ENCODE measurements at regions not wholly inside any gene's neighbourhood (a gene's known extent, or its start where the extent isn't known, plus 50 kb on each side); places are given as distances from the start of the nearest gene placed in this dataset.

DNA sequence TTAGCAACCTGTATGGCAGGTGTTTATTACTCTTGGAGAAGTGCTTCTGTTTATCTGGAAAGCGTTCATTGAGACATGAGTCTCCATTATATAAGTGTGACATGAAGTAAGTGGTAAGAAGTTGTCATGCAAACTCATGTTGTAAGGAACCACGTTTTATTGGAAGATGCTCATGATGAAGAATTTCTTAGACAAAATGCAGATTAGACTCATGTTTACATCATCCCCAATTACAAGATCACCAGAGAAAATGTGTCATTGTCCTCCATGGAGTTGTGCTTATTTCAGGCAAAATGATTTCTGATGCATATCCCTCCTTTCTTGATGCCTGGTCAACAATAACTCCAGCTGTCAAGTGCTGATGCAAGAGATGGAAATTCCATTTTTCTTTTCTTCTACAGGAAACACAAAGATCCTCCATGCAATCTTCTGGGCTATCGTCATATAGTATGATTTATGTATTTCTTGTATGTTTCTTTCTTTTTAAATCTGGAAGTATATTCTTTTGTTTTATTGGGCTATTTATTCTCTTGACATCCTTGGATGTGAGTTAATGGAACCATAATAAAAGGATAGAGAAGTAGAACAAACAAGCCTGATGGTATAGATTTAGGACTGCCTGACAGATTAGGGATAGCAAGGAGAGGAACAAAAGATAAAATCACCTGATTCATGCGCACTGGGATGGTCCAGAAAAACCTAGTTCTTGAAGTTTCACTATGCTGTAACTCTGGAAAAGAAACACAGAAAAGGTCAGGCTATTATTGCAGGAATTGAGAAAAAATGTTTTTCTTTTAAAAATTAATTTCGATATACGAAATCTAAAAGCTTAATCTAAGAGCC lies 50.7 kb upstream of the DIAPH3 start:
- Histone ChIP-seq H3K27ac (ENCODE audit: insufficient read depth, low read length, poor library complexity, severe bottlenecking) (no peak overlapping the region), H3K9me3 (ENCODE audit: control insufficient read depth in 2 of 2, low read length in 2 of 2) (no peaks in the 10 kb centered on the region), H3K4me1 (ENCODE audit: control insufficient read depth, insufficient read depth, low read length, poor library complexity, severe bottlenecking) (no peaks in the 10 kb centered on the region), H3K4me3 (ENCODE audit: low read depth, low read length) (no peak overlapping the region), H3K27me3 (ENCODE audit: control insufficient read depth, insufficient read depth, low read length) (peaks cover 9% of the 10 kb centered on the region), H3K36me3 (ENCODE audit: control insufficient read depth, insufficient read depth, low read length) (no peaks in the 10 kb centered on the region)
- no peaks in the 10 kb centered on the region for H3K4me1 Mint-ChIP-seq
- no peak overlapping the region for H3K4me3 Mint-ChIP-seq
- no peaks in the 10 kb centered on the region for H3K36me3 Mint-ChIP-seq
- no peaks in the 10 kb centered on the region for H3K27me3 Mint-ChIP-seq
- DNase-seq = no peak
- H3K27ac Mint-ChIP-seq = no peak overlapping the region
- no peak for ATAC-seq (ENCODE audit: low read depth in 2 of 2)
- no peaks in the 10 kb centered on the region for H3K9me3 Mint-ChIP-seq

DNA sequence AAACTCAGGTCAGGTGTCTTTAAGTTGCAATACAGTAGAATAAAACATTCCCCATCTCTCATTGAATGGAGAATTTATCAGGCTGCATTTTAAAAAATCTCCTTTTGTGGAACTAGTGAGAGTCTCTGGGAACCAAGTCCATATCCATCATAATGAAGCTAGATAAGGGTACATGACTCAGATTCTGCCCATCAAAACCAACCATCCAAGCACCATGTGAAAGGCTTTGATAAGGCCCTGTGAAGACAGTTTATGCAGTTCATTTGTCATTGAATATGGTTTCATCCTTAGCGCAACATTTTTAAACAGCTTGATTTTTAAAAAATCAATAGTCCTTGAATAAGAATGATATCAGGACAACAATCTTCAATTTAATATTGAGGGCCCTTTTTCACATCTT lies 56.3 kb upstream of the DIAPH3 start:
- DNase-seq (no peak), ATAC-seq (ENCODE audit: low read depth in 2 of 2) (no peak)
- H3K27ac Mint-ChIP-seq = no peak overlapping the region
- no peaks in the 10 kb centered on the region for H3K27me3 Mint-ChIP-seq
- Histone ChIP-seq H3K4me1 (ENCODE audit: control insufficient read depth, insufficient read depth, low read length, poor library complexity, severe bottlenecking) (no peaks in the 10 kb centered on the region), H3K4me3 (ENCODE audit: low read depth, low read length) (no peak overlapping the region), H3K27ac (ENCODE audit: insufficient read depth, low read length, poor library complexity, severe bottlenecking) (no peak overlapping the region), H3K9me3 (ENCODE audit: control insufficient read depth in 2 of 2, low read length in 2 of 2) (no peaks in the 10 kb centered on the region), H3K27me3 (ENCODE audit: control insufficient read depth, insufficient read depth, low read length) (peaks cover 4% of the 10 kb centered on the region), H3K36me3 (ENCODE audit: control insufficient read depth, insufficient read depth, low read length) (no peaks in the 10 kb centered on the region)
- H3K9me3 Mint-ChIP-seq = no peaks in the 10 kb centered on the region
- no peaks in the 10 kb centered on the region for H3K36me3 Mint-ChIP-seq
- H3K4me1 Mint-ChIP-seq = no peaks in the 10 kb centered on the region
- no peak overlapping the region for H3K4me3 Mint-ChIP-seq

DNA sequence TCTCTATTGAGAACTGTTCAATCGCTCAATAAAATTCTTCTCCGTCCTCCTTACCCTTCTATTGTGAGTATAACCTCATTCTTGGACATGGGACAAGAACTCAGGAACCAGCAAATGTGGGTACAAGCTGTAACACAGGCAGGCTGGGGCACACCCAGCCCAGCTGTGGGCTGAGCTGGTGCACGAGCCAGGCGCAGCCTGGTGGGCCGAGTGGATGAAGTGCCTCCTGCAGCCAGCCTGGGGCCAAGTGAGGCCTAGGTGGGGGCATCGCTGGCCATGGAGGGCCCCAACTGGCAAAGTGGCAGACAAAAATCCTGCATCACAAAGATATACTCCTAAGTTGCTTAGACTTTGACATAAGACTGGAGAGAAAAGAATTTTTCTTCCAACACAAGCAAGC lies 57.9 kb upstream of the DIAPH3 start:
- DNase-seq = no peak
- H3K4me1 ChIP-seq (ENCODE audit: control insufficient read depth, insufficient read depth, low read length, poor library complexity, severe bottlenecking) = no peaks in the 10 kb centered on the region
- H3K27ac ChIP-seq (ENCODE audit: insufficient read depth, low read length, poor library complexity, severe bottlenecking) = no peak overlapping the region
- no peaks in the 10 kb centered on the region for H3K36me3 ChIP-seq (ENCODE audit: control insufficient read depth, insufficient read depth, low read length)
- H3K4me3 ChIP-seq (ENCODE audit: low read depth, low read length) = no peak overlapping the region
- H3K9me3 ChIP-seq (ENCODE audit: control insufficient read depth in 2 of 2, low read length in 2 of 2) = no peaks in the 10 kb centered on the region
- no peak overlapping the region for H3K27ac Mint-ChIP-seq
- H3K27me3 Mint-ChIP-seq = no peaks in the 10 kb centered on the region
- H3K9me3 Mint-ChIP-seq = no peaks in the 10 kb centered on the region
- ATAC-seq (ENCODE audit: low read depth in 2 of 2) = no peak
- peaks cover 4% of the 10 kb centered on the region for H3K27me3 ChIP-seq (ENCODE audit: control insufficient read depth, insufficient read depth, low read length)
- H3K4me1 Mint-ChIP-seq = no peaks in the 10 kb centered on the region
- no peak overlapping the region for H3K4me3 Mint-ChIP-seq
- H3K36me3 Mint-ChIP-seq = no peaks in the 10 kb centered on the region

DNA sequence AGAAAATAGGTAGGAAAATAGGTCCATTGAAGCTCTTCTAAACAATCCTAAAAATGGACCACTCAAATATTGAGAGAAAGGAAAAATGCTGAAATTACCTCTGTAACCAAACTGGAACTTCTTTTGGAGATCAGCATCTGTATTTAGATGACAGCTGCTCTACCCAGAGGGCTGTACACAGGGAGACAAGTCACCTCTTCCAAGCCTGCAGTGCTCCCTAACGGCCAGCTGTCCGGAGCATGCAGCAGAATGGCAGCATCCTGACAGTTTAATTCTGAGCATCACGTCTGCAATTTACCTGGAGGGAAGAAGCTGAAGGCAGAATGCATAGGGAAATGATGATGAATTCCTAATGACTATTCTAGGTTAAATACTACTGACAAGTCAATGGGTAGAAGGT lies 62.8 kb upstream of the DIAPH3 start:
- no peak overlapping the region for H3K27ac ChIP-seq (ENCODE audit: insufficient read depth, low read length, poor library complexity, severe bottlenecking)
- H3K27me3 Mint-ChIP-seq = peaks cover 18% of the 10 kb centered on the region
- no peaks in the 10 kb centered on the region for H3K4me1 ChIP-seq (ENCODE audit: control insufficient read depth, insufficient read depth, low read length, poor library complexity, severe bottlenecking)
- H3K36me3 Mint-ChIP-seq = no peaks in the 10 kb centered on the region
- no peak for DNase-seq
- peaks cover 2% of the 10 kb centered on the region for H3K27me3 ChIP-seq (ENCODE audit: control insufficient read depth, insufficient read depth, low read length)
- H3K4me1 Mint-ChIP-seq = no peaks in the 10 kb centered on the region
- no peaks in the 10 kb centered on the region for H3K9me3 ChIP-seq (ENCODE audit: control insufficient read depth in 2 of 2, low read length in 2 of 2)
- no peak overlapping the region for H3K4me3 Mint-ChIP-seq
- H3K36me3 ChIP-seq (ENCODE audit: control insufficient read depth, insufficient read depth, low read length) = no peaks in the 10 kb centered on the region
- no peak for ATAC-seq (ENCODE audit: low read depth in 2 of 2)
- no peak overlapping the region for H3K27ac Mint-ChIP-seq
- no peaks in the 10 kb centered on the region for H3K9me3 Mint-ChIP-seq
- H3K4me3 ChIP-seq (ENCODE audit: low read depth, low read length) = no peak overlapping the region

DNA sequence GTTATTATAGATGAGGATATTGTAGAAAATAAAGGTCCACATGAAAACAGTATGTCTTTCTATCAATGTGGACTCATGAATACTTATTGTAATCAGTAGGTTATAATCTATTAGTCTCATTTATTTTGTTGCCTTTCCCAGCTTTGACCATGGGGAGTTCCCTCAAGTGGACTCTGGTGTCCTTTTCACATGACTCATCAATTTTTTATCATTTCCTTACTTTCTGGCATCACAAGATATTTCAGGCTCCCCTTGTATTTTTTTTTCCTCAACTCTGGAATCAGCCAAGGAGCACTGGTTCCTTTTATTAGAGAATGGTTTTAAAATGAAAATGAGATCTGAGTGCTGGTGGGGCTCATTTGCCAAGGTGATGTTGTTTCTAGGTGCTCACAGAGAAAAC lies 63.4 kb upstream of the DIAPH3 start:
- DNase-seq = no peak
- no peak overlapping the region for H3K4me3 ChIP-seq (ENCODE audit: low read depth, low read length)
- peaks cover 2% of the 10 kb centered on the region for H3K27me3 ChIP-seq (ENCODE audit: control insufficient read depth, insufficient read depth, low read length)
- H3K36me3 ChIP-seq (ENCODE audit: control insufficient read depth, insufficient read depth, low read length) = no peaks in the 10 kb centered on the region
- H3K9me3 Mint-ChIP-seq = no peaks in the 10 kb centered on the region
- no peaks in the 10 kb centered on the region for H3K4me1 Mint-ChIP-seq
- no peak overlapping the region for H3K27ac Mint-ChIP-seq
- no peaks in the 10 kb centered on the region for H3K4me1 ChIP-seq (ENCODE audit: control insufficient read depth, insufficient read depth, low read length, poor library complexity, severe bottlenecking)
- no peak overlapping the region for H3K27ac ChIP-seq (ENCODE audit: insufficient read depth, low read length, poor library complexity, severe bottlenecking)
- no peaks in the 10 kb centered on the region for H3K9me3 ChIP-seq (ENCODE audit: control insufficient read depth in 2 of 2, low read length in 2 of 2)
- H3K4me3 Mint-ChIP-seq = no peak overlapping the region
- H3K27me3 Mint-ChIP-seq = peaks cover 21% of the 10 kb centered on the region
- no peak for ATAC-seq (ENCODE audit: low read depth in 2 of 2)
- no peaks in the 10 kb centered on the region for H3K36me3 Mint-ChIP-seq

DNA sequence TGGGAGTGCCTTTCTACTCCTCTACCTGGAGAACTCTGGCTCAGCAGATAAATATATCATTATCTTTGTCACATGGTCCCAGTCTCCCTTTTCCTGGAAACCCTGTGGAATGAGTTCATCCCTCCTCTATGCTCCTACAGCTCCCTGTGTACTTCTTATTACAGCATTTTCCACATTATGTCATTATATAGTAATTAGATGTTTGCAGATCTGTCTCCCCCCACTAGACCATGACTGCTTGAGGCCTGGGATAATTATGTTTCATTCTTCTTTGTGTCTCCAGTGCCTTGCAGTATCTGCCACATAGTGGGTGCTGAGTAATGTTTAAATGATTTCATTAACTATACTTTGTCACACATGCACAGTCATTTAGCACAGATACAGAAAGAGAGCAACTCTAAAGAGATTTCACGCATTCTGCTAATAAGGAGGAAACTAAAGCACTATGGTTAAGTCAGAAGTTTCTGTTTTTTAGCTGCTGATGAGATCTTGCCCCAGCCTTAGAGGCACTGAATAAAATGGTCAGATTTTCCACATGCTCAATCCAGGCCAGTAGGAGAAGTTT lies 66.1 kb upstream of the DIAPH3 start:
- Histone ChIP-seq H3K4me1 (ENCODE audit: control insufficient read depth, insufficient read depth, low read length, poor library complexity, severe bottlenecking) (no peaks in the 10 kb centered on the region), H3K36me3 (ENCODE audit: control insufficient read depth, insufficient read depth, low read length) (no peaks in the 10 kb centered on the region), H3K27me3 (ENCODE audit: control insufficient read depth, insufficient read depth, low read length) (peaks cover 2% of the 10 kb centered on the region), H3K27ac (ENCODE audit: insufficient read depth, low read length, poor library complexity, severe bottlenecking) (no peak overlapping the region), H3K9me3 (ENCODE audit: control insufficient read depth in 2 of 2, low read length in 2 of 2) (no peaks in the 10 kb centered on the region), H3K4me3 (ENCODE audit: low read depth, low read length) (no peak overlapping the region)
- DNase-seq (no peak), ATAC-seq (ENCODE audit: low read depth in 2 of 2) (no peak)
- Mint-ChIP-seq H3K27ac (no peak overlapping the region), H3K27me3 (peaks cover 31% of the 10 kb centered on the region), H3K4me1 (no peaks in the 10 kb centered on the region), H3K9me3 (peaks cover 0 to 3% (median 0%) of the 10 kb centered on the region in 7 donors), H3K36me3 (no peaks in the 10 kb centered on the region), H3K4me3 (no peak overlapping the region)

DNA sequence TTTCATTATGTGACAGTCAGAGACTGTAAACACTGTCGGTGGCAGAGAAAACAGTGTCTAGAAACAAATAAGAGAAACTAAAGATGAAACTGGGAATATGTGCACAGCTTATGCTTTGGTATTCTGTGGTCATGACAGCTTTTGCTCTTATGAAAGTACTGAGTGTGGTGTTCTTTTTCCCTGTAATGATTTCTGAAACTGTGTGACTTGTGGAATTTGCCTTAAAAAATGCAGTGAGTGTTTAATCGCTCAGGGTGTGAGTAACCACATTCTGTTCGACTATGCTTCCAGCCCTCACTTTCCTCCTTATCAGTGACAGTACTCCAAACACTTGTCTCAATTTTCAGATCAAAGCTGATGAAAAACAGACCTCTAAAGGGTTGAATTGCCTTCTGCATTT lies 66.9 kb upstream of the DIAPH3 start:
- Mint-ChIP-seq H3K9me3 (peaks cover 0 to 3% (median 0%) of the 10 kb centered on the region in 7 donors), H3K27ac (no peak overlapping the region), H3K27me3 (peaks cover 35% of the 10 kb centered on the region), H3K4me1 (no peaks in the 10 kb centered on the region), H3K4me3 (no peak overlapping the region), H3K36me3 (no peaks in the 10 kb centered on the region)
- ATAC-seq (ENCODE audit: low read depth in 2 of 2) = no peak
- Histone ChIP-seq H3K27me3 (ENCODE audit: control insufficient read depth, insufficient read depth, low read length) (peaks cover 5% of the 10 kb centered on the region), H3K36me3 (ENCODE audit: control insufficient read depth, insufficient read depth, low read length) (no peaks in the 10 kb centered on the region), H3K4me3 (ENCODE audit: low read depth, low read length) (no peak overlapping the region), H3K27ac (ENCODE audit: insufficient read depth, low read length, poor library complexity, severe bottlenecking) (no peak overlapping the region), H3K4me1 (ENCODE audit: control insufficient read depth, insufficient read depth, low read length, poor library complexity, severe bottlenecking) (no peaks in the 10 kb centered on the region), H3K9me3 (ENCODE audit: control insufficient read depth in 2 of 2, low read length in 2 of 2) (no peaks in the 10 kb centered on the region)
- no peak for DNase-seq

DNA sequence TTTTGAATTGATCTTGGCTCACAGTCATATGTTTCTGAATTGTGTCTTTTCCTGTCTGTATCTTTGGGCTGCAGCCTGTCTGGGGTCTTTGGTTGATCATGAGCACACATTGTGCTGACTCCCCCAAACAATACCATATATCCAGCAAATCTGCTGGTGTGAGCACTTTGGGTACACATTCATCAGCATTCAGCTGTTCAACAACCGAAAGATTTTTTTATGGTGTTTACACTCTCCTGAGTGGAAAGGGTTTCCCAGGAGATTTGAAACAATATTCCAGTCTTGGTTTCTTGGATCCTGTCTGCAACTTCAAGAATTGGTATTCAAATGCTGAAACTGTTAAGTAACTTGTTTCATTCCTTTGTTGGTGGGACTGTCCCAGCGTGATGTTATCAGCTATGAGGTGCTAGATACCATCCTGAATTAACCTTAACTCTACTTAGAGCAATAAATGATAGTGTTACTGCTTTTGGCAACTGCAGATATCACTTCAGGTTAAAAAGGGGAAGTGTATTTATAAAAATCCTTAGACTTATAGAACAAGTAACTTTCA lies 78.4 kb upstream of the DIAPH3 start:
- Mint-ChIP-seq H3K36me3 (no peaks in the 10 kb centered on the region), H3K9me3 (peaks cover 0 to 3% (median 0%) of the 10 kb centered on the region in 7 donors), H3K4me3 (no peak overlapping the region), H3K27me3 (peaks cover 11% of the 10 kb centered on the region), H3K4me1 (no peaks in the 10 kb centered on the region), H3K27ac (no peak overlapping the region)
- H3K27ac ChIP-seq (ENCODE audit: insufficient read depth, low read length, poor library complexity, severe bottlenecking) = no peak overlapping the region
- no peak overlapping the region for H3K4me3 ChIP-seq (ENCODE audit: low read depth, low read length)
- H3K27me3 ChIP-seq (ENCODE audit: control insufficient read depth, insufficient read depth, low read length) = no peaks in the 10 kb centered on the region
- DNase-seq (no peak), ATAC-seq (ENCODE audit: low read depth in 2 of 2) (no peak)
- no peaks in the 10 kb centered on the region for H3K9me3 ChIP-seq (ENCODE audit: control insufficient read depth in 2 of 2, low read length in 2 of 2)
- H3K36me3 ChIP-seq (ENCODE audit: control insufficient read depth, insufficient read depth, low read length) = no peaks in the 10 kb centered on the region
- no peaks in the 10 kb centered on the region for H3K4me1 ChIP-seq (ENCODE audit: control insufficient read depth, insufficient read depth, low read length, poor library complexity, severe bottlenecking)
